ENCODE measurements at regions not wholly inside any gene's neighbourhood (a gene's known extent, or its start where the extent isn't known, plus 50 kb on each side); places are given as distances from the start of the nearest gene placed in this dataset.

- DNase-seq (ENCODE audit: low read depth): peak; percentile 45
Observed at GRCh38 chr6:45791211-45792168, 224.2 kb downstream of the CLIC5 start.

- DNase-seq (ENCODE audit: low read depth): no peak
Observed at GRCh38 chr6:45789238-45789637, 226.4 kb downstream of the CLIC5 start.

- no peak for DNase-seq (ENCODE audit: low read depth)
Observed at GRCh38 chr6:45787384-45787783, 228.3 kb downstream of the CLIC5 start.

- no peak for DNase-seq (ENCODE audit: low read depth)
Observed at GRCh38 chr6:45786355-45786781, 229.3 kb downstream of the CLIC5 start.

GRCh38 chr6:45784250-45784649, 231.4 kb downstream of the CLIC5 start:
- no peak for DNase-seq (ENCODE audit: low read depth)

GRCh38 chr6:45783716-45784115, 231.9 kb downstream of the CLIC5 start:
- DNase-seq (ENCODE audit: low read depth): peak; percentile 7

- no peak for DNase-seq (ENCODE audit: low read depth)
Observed at GRCh38 chr6:45781890-45782289, 233.8 kb downstream of the CLIC5 start.

- no peak for DNase-seq (ENCODE audit: low read depth)
Observed at GRCh38 chr6:45780523-45780922, 235.1 kb downstream of the CLIC5 start.

GRCh38 chr6:45775026-45775697, 240.5 kb downstream of the CLIC5 start:
- no peak for DNase-seq (ENCODE audit: low read depth)

- DNase-seq (ENCODE audit: low read depth): no peak
Observed at GRCh38 chr6:45773906-45774305, 241.8 kb downstream of the CLIC5 start.

- no peak for DNase-seq (ENCODE audit: low read depth)
Observed at GRCh38 chr6:45772886-45773495, 242.7 kb downstream of the CLIC5 start.

- DNase-seq (ENCODE audit: low read depth): no peak
Observed at GRCh38 chr6:45772051-45772450, 243.6 kb downstream of the CLIC5 start.

GRCh38 chr6:45763281-45763680, 252.4 kb downstream of the CLIC5 start:
- no peak for DNase-seq (ENCODE audit: low read depth)

- no peak for DNase-seq (ENCODE audit: low read depth)
Observed at GRCh38 chr6:45759472-45759810, 256.2 kb downstream of the CLIC5 start.

GRCh38 chr6:45758787-45759471, 256.7 kb downstream of the CLIC5 start:
- no peak for DNase-seq (ENCODE audit: low read depth)

GRCh38 chr6:45757443-45758130, 258.1 kb downstream of the CLIC5 start:
- no peak for DNase-seq (ENCODE audit: low read depth)

GRCh38 chr6:45756606-45757005, 259.1 kb downstream of the CLIC5 start:
- no peak for DNase-seq (ENCODE audit: low read depth)

GRCh38 chr6:45754432-45754831, 261.2 kb downstream of the CLIC5 start:
- DNase-seq (ENCODE audit: low read depth): no peak

GRCh38 chr6:45746046-45746445, 269.6 kb downstream of the CLIC5 start:
- peak; percentile 56 for DNase-seq (ENCODE audit: low read depth)

- no peak for DNase-seq (ENCODE audit: low read depth)
Observed at GRCh38 chr6:45743028-45743615, 272.5 kb downstream of the CLIC5 start.

- no peak for DNase-seq (ENCODE audit: low read depth)
Observed at GRCh38 chr6:45742591-45742990, 273.1 kb downstream of the CLIC5 start.
